Psoas muscle (tissue), 7 donors: ENCODE measurements at regions not wholly inside any gene's neighbourhood (a gene's known extent, or its start where the extent isn't known, plus 50 kb on each side); places are given as distances from the start of the nearest gene placed in this dataset.

ENCODE experiments used
- ATAC-seq, 4 donors: fragments of 200-7000 bp; cut with Tn5 transposase; one replicate each; pipeline ENCODE4 v1.9.1; 2020; ENCODE audit warnings: moderate library complexity in 3 of 4, mild to moderate bottlenecking in 2 of 4
- DNase-seq, 2 donors: peaks; one replicate each; pipeline ENCODE4 v3.0.0-alpha.2; 2020
- H3K27ac ChIP-seq: fragments of 200-600 bp; one replicate; pipeline ENCODE4 v1.8.0; 2022
- H3K27me3 ChIP-seq, 3 donors: fragments of 200-600 bp in 1 of 3; one replicate each; pipeline versions ENCODE4 v1.6.1 to v1.8.0; 2013 to 2022; ENCODE audit warnings: low read length in 2 of 3, mild to moderate bottlenecking in 2 of 3, moderate library complexity in 1 of 3; ENCODE audit not compliant: insufficient read depth in 3 of 3
- H3K36me3 ChIP-seq, 2 donors: fragments of 200-600 bp in 1 of 2; one replicate each; pipeline versions ENCODE4 v1.6.1 to v1.8.0; 2013 to 2022; ENCODE audit warnings: low read depth in 1 of 2, mild to moderate bottlenecking in 1 of 2, moderate library complexity in 1 of 2; ENCODE audit not compliant: insufficient read depth in 1 of 2
- H3K4me1 ChIP-seq: fragments of 200-600 bp; one replicate; pipeline ENCODE4 v1.8.0; 2022
- H3K4me3 ChIP-seq: fragments of 200-600 bp; one replicate; pipeline ENCODE4 v1.8.0; 2022; ENCODE audit warnings: mild to moderate bottlenecking
- H3K9me3 ChIP-seq: fragments of 200-600 bp; one replicate; pipeline ENCODE4 v1.8.0; 2022
- WGBS, 3 donors: extraction: QIAGEN DNeasy Blood & Tissue Kit; methylation state at CpG; one replicate each; pipeline versions ENCODE4 v1.1.6 to v1.1.7; 2013; 5-methylcytosine and 5-hydroxymethylcytosine counted together
- intact Hi-C, 2 donors: fragments of 100-400 bp; cut with DNase I; formaldehyde crosslinking; loops; one replicate each; pipeline versions ENCODE4 v1.11.0 to v1.14.2; 2022
- TF ChIP-seq, protein P1 (sequence below): fragments of 200-600 bp; IDR thresholded peaks from one replicate; pipeline ENCODE4 v1.8.0; 2022; ENCODE audit warnings: antibody characterized with exemption
- donor health status: healthy with polysubstance abuse.
- donor health status: DM: no; HTN: no; CAD: no; lungs with moderate emphysema.
- donor health status: Bipolar disorder and iron deficiency.
- donor health status: healthy.
- donor health status: DM: yes; HTN: yes; CAD: no.
- donor health status: DM: no; HTN: no; CAD: no.
- donor health status: DM: yes; HTN: yes; CAD: no.

DNA sequence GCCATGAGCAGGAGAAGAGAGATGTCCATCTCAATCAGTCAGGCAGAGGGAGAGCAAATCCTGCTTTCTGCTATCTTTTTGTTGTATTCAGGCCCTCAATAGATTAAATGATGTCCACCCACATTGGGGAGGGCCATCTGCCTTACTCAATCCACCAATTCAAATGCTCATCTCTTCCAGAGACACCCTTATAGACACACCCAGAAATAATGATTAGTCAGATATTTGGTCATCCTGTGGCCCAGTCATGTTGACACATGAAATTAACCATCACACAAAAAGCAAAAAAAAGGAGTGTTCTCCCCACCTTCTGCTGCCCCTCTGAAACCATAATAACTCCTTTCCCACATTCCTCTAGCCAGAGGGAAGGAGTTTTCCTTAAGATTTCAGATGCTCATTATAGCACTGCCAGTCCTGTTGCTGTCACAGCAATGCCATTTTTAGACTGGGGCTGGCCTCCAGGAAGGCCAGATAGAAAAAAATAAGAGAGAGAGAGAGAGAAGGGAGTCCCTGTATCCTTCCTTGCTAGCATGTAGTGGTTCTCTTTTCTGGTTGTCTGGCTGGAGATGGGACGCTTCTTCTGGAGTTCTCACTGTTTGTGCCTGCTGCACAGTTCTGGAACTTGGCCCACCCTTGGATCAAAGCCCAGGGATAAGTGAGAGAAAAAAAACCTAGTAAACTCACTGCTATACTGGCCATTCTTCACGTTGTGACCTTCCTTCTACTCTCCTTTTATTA, 177.7 kb downstream of the RBM46 start:
- Histone ChIP-seq H3K4me3 (no peak overlapping the region), H3K27ac (no peak overlapping the region), H3K4me1 (no peaks in the 10 kb centered on the region), H3K36me3 (no peaks in the 10 kb centered on the region), H3K9me3 (no peaks in the 10 kb centered on the region), H3K27me3 (no peaks in the 10 kb centered on the region)
- DNase-seq (peak in 1 of 2 donors; percentile 19), ATAC-seq (no peak)
- TF ChIP-seq, protein P1, sequence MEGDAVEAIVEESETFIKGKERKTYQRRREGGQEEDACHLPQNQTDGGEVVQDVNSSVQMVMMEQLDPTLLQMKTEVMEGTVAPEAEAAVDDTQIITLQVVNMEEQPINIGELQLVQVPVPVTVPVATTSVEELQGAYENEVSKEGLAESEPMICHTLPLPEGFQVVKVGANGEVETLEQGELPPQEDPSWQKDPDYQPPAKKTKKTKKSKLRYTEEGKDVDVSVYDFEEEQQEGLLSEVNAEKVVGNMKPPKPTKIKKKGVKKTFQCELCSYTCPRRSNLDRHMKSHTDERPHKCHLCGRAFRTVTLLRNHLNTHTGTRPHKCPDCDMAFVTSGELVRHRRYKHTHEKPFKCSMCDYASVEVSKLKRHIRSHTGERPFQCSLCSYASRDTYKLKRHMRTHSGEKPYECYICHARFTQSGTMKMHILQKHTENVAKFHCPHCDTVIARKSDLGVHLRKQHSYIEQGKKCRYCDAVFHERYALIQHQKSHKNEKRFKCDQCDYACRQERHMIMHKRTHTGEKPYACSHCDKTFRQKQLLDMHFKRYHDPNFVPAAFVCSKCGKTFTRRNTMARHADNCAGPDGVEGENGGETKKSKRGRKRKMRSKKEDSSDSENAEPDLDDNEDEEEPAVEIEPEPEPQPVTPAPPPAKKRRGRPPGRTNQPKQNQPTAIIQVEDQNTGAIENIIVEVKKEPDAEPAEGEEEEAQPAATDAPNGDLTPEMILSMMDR: no peak
- WGBS, 3 donors: 6 to 13% (median 10%) methylated on average over 2 of the region's 2 CpGs
- intact Hi-C loops: no loop called here

- Histone ChIP-seq H3K4me1 (no peaks in the 10 kb centered on the region), H3K4me3 (no peak overlapping the region), H3K36me3 (no peaks in the 10 kb centered on the region), H3K27ac (no peak overlapping the region), H3K9me3 (no peaks in the 10 kb centered on the region), H3K27me3 (no peaks in the 10 kb centered on the region)
- ATAC-seq (no peak), DNase-seq (no peak)
- WGBS, 3 donors: 87 to 91% (median 88%) methylated on average over 2 of the region's 2 CpGs
- intact Hi-C loops: no loop called here
- TF ChIP-seq, protein P1: no peak
Measured at GRCh38 chr4:154959756-154960155, 178.7 kb downstream of the RBM46 start.

DNA sequence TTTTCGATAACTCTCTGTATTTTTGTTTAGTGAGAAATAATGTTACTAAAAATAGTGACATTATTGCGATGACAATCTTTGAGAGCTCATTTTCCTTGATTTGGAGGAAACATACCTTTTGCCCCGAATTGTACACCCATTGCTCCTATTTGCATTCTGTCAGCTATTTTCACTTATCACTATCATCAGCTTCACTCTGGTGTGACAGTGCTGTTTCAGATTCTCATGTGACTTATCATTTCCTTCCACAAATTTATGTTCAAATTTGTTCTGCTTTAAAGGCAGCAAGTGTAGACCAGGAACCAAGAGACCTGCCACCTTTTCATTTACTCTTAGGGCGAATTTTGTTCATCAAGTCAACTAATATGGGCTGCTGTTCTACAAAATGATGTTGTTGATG, 179.4 kb downstream of the RBM46 start:
- TF ChIP-seq, protein P1: no peak
- Histone ChIP-seq H3K9me3 (no peaks in the 10 kb centered on the region), H3K27me3 (no peaks in the 10 kb centered on the region), H3K4me1 (no peaks in the 10 kb centered on the region), H3K27ac (no peak overlapping the region), H3K4me3 (no peak overlapping the region), H3K36me3 (no peaks in the 10 kb centered on the region)
- 84 to 87% (median 86%) methylated on average over 4 of the region's 4 CpGs for WGBS, 3 donors
- ATAC-seq: no peak
- no peak for DNase-seq
- intact Hi-C loops: no loop called here

GRCh38 chr4:154961263-154961662, 180.2 kb downstream of the RBM46 start:
- Histone ChIP-seq H3K9me3 (no peaks in the 10 kb centered on the region), H3K27ac (no peak overlapping the region), H3K27me3 (no peaks in the 10 kb centered on the region), H3K4me3 (no peak overlapping the region), H3K4me1 (no peaks in the 10 kb centered on the region), H3K36me3 (no peaks in the 10 kb centered on the region)
- DNase-seq (no peak), ATAC-seq (no peak)
- intact Hi-C loops: no loop called here
- WGBS, 3 donors: 59 to 64% (median 60%) methylated on average over 1 of the region's 1 CpG
- TF ChIP-seq, protein P1: no peak
